ENCODE measurements at regions not wholly inside any gene's neighbourhood (a gene's known extent, or its start where the extent isn't known, plus 50 kb on each side); places are given as distances from the start of the nearest gene placed in this dataset.

DNA sequence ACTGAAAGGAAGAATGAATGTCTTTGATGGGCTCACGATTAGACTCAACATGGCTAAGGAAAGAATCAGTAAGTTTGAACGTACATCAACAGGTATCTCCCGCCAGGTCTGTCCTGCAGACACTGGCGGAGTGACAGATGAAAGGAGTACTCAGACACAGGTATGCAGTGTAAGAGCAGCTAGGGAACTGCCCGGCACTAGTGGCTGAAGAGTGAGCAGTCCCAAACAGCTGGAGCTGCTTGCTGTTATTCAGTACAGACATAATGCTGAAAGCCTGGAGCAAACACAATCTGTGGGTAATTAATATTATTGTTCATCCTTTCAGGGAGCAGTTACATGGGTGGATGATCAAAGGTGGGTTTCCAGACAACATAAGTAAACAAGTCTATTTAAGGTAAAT lies 835.5 kb downstream of the TLE4 start:
- FAIRE-seq (no peak), DNase-seq (ENCODE audit: low spot score) (no peak)

DNA sequence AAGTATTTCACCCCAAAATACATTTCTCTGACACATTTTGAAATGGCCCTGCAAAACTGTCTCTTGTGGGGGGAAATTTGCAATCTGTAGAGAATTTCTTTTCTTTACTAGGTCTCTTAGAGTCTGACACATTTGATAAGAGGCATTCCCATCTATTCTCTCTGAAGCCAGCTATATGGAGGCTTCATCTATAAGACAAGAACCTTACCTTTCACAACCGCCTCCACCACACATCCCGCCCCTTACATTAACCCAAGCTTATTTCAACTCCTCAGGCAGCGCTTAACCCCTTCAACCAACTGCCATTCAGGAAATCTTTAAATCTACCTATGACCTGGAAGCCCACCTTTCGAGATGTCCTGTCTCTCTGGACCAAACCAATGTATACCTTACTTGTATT lies 829.5 kb downstream of the TLE4 start:
- FAIRE-seq (no peak), DNase-seq (ENCODE audit: low spot score) (no peak)

DNA sequence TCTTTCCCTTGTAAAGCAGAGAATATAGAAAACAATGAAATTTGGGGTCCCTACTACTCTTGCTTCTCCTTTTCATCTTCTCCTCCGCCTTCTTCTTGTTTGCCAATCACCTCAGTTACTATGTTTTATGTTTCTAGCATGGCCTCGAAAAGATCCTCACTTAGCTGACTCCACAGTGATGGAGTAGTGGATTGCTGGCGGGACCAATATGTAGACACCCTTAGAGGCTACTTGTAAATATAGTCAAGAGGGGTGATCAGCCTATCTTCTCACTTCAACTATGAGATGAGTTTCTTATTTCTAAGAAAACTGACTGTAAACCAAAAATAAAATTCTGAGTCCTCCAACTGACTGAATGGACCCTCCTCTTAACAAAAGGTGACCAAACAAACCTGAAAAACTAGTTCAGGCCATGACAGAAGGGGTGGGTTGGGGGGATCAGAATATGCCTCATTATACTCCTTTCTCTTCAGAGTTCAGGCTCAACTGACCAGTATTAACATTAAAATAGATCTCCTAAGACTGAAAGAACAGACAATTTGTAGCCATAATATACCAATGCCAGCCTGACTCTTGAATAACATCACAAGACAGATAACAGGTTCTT lies 829.0 kb downstream of the TLE4 start:
- FAIRE-seq: no peak
- no peak for DNase-seq (ENCODE audit: low spot score)

DNA sequence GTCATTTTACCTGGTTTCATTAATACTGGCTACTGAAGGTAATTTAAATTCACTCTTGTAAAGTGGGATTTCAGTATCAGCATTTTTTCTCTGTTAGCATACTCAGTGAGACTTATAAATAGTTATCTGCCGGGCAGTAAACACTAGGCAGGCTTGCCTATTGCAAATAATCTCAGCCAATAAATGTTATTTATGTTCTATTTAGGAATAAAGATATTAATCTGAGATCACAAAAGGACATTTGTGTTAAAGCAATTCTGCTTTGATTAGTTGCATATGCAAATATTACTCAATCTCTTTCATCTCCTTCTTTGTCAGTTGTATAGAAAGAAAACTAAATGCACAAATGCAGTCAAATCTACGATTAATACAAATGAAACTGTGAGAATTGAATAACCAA lies 827.8 kb downstream of the TLE4 start:
- FAIRE-seq (no peak), DNase-seq (ENCODE audit: low spot score) (no peak)

DNA sequence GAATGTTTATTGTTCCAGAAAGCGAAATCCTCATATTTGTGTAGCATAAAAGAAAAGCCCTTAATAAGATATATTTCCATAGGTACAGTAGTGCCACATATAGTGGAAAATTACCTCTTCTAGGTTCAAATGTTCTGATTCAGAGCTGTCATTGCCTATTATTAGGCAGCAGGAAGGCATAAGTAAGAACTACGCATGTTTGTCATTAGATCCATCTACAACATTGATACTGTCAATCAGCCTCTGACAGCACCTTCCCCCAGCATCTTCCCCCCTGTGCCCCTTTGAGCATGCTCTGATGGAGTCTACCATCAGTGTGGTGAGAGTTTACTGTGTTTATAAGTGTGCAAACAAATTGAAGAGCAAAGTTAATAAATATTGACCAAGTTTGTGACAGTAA lies 816.1 kb downstream of the TLE4 start:
- no peak for DNase-seq (ENCODE audit: low spot score)
- no peak for FAIRE-seq

DNA sequence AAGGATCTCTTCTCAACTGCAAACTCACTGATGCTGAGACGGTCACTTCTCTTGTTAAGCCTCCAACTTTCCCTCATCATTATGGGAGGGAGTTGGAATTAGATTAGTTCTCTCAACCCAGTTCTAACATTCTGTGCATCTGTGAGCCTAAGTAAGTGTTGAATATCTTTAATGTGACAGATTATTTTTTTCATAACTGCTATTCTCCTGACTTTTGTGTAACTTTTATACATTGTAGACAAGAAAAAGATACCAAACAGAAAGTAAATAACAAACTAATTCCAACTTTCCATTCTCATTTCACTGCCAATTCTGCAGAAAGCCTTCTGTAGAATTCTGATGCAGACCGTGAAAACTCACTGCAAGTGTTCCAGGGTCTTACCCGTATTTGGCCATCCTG lies 813.5 kb downstream of the TLE4 start:
- FAIRE-seq (no peak), DNase-seq (ENCODE audit: low spot score) (no peak)

DNA sequence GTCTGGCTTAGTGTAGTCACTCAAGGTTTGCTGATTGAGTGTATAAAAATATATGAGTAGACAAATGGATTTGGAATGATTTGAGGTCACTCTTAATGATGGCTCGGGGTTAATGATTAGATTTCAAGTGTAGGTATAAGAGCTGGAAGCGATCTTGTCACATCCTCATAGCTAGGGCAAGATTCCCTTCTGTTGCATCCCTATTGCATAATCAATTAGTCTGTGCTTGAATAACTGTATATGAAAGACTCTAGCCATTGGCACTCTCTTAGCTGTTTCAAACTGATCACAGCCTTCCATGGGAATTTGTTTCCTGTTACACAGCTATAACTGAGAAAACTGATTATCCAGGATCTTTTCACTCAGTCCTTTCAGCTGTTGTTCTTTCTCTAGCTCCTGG lies 811.6 kb downstream of the TLE4 start:
- DNase-seq (ENCODE audit: low spot score) (no peak), FAIRE-seq (no peak)

DNA sequence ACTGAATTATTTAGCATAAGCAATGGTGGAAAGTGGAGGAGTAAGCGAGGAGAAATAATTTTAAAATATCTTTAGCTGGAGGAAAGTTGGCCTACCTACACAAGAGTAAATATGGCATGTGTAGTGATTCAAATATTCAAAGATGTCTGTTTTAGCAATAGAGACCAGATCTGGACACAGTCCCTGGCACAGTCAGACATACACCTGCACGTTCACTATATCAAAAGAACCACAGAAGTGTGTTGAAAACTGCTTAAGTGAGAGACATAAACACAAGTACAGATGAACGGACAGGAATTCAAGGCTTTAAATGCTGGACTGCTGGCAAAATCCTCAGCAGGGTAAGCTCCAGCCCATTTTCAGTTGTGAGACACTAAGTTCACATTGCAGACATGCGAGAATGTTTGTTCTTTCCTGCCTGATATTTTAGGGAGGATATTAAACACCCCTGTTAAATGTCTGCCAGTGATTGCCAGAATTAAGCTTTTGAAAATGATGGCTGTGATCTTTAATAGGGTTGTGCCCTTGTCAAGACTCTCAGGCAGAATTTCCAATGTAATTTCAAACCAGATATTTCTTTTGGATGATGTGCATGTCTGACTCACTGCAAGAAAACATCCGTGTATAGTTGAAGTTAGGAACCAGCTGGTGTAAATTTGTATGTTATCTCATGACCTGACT lies 810.6 kb downstream of the TLE4 start:
- DNase-seq (ENCODE audit: low spot score): no peak
- no peak for FAIRE-seq

DNA sequence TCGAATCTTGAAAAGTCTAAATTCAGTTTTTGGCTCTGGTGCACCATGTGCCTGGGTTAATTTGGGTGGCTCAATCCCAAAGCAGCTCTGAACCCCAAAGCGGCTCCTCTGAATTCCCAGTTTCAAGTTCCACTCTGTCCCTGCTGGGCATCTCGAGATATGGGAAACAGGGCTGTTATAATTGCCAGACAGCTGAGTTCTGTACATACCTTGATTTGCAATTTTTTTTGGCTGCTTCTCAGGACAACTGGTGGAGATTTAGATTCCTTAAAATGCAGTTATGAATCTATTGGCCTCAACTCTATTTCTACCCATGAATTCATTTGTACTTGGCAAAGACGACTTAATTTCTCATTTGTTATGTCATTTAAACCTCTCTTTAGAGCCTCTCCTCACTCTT lies 808.5 kb downstream of the TLE4 start:
- FAIRE-seq (no peak), DNase-seq (ENCODE audit: low spot score) (no peak)

DNA sequence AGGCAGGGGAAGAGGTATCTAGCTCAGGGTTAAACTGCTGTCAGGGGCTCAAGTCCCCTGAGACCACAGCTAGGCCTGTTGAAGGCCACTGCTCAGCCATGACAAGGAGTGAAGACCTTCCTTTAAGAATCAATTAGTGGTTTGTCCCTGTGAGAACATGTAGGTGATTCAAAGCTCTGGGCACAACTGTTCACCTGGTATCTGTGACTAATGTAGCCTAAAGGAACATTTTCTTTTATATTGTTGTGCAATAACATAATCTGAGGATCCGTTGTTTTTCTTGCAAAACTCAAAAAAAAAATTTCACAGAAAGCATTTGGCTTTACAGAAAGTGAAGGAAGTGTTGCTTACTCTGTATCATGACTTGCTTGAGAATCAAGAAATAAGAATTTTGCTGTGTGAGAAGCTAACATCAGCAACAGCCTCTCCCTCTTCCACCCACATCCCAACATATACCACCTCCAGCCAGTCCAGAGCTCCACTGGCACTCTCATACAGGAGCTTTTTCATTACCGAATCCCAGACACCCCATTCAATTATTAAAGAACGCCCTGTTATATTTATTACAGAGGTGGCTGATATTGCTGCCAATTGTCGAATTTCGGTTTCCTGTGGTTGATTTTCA lies 807.0 kb downstream of the TLE4 start:
- no peak for FAIRE-seq
- no peak for DNase-seq (ENCODE audit: low spot score)

DNA sequence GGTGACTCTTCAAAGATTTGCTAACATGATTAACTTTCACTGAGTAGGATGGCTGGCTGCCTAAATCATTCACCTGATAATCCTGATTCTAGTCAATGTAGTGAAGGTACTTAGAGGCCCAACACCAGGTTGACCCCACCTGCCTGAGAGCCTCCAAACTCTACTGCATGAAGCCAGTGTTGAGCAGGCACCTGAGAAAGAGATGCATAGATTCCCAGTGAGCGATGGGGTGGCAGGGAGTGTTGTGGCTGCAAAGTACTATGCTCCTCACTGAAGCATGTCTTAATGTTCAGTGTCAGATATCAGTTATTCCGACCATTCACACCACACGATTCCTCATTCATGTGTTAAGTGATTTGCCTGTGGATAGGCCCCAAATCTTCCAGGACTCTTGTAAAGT lies 804.4 kb downstream of the TLE4 start:
- DNase-seq (ENCODE audit: low spot score) (no peak), FAIRE-seq (no peak)

DNA sequence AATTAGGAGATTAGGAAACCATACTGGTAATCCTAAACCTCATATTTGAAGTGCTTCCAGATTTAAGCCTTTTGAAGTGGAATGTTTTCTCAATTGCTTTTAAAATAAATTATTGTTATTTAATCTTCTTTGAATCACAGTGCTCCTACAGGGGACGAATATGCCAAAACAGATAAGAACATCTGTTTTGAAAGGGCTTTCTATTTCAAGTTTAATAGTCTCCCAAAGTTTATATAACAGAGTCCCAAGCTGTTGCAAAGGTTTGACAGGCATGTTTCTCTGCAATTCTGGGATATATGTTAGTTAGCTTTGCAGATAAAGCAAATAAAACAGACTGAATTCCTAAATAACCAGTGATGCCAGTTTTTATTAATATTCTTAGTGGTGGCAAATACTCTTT lies 803.7 kb downstream of the TLE4 start:
- no peak for FAIRE-seq
- DNase-seq (ENCODE audit: low spot score): no peak

DNA sequence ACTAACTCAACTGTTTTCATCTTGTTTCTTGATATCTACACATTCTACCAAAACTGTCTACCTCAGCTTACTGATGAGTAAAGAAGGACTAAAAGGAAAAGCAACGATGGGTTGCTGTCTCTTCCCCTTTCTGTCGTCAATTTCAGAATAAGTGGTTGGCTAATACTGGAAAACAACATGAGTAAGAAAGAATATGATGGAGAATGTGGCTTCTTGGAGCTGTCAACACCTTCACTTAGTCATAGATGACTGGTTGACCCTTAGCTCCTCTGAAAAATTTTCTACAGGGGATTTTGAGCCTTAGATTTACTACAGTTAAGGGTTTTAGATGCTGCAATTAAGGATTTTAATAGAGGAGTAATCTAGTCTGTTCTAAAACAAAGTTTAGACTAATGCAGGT lies 797.9 kb downstream of the TLE4 start:
- FAIRE-seq (no peak), DNase-seq (ENCODE audit: low spot score) (no peak)

DNA sequence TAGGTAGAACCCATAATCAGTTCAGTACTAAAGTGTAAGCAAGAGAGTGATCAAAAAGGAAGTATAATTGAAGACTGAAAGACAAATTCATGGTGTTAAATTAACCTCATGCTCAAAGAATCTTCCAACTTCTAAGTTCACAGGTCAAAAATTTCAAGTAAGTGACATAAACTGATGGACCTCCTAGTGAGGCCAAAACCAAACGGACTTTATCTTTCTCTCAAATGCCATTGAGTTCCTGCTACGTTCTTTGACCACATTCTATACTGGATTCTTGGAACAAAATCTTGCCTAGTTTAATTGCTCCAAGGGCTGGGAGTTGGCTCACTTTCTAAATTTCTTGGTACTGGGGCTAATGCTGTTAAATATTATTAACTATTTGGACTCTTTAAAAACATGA lies 794.9 kb downstream of the TLE4 start:
- FAIRE-seq: no peak
- no peak for DNase-seq (ENCODE audit: low spot score)

DNA sequence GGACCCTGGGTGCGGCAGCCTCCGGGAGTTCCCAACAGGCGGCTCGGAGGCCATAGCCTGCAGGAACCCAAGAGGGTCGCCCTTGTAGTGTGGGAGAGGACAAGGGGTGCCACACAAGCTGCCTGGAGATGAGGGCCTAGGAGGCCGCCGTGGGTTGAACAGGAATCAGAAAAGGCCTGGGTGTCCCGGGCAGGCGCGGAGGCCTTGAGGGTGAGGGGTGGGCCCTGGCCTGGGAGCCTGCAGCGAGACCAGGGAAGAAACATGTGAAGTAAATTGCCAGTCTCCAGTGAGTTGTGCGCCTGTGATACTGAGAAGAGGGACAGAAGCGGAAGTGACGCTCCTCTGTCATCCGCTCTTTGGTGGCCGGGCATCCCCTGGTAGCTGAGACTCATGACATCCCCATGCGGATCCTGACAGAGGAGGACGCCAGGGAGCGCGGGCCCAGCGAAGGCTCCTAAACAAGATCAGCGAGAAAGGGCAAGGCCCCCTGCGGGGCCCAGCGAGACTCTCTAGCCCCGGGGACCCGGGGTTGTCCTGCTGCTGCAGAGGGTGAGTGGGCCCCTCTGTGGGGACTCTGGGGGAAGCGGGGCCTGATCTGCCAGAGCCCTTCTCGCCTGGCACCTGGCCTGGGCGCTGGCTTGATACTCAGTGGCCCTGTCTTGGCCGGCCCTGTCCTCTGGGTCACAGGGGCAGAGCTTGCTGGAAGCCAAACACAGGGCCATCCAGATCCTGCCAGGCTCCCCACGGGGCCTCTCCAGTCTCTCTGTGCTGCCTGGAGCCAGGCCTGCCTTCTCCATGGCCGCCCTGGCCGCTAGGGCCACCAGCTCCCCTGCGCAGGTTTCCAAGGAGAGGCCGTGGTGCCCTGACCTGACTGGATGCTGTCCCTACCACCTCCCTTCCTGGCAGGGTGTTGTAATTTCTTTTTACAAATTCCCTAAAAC lies 788.4 kb downstream of the TLE4 start:
- DNase-seq (ENCODE audit: low spot score): no peak
- FAIRE-seq: no peak

DNA sequence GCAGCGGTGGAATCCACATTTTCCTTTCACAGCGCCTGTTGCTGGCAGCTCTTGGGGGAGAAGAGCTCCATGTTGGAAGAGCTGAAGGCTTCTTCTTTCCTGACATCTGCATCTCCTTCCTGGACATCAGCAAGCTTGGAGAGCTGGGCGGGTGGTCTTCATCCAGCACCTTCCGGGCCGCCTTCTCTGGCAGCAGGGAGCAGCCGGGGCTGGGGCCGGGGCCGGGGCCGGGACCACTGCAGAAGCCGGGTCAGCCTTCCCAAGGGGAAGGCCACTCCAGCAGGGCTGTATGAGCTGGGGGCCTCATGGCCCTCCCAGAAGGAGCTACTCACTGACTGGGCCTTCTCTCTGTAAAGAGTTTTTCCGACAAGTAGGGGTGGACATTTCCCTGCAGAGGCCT lies 787.5 kb downstream of the TLE4 start:
- FAIRE-seq: no peak
- DNase-seq (ENCODE audit: low spot score): no peak

DNA sequence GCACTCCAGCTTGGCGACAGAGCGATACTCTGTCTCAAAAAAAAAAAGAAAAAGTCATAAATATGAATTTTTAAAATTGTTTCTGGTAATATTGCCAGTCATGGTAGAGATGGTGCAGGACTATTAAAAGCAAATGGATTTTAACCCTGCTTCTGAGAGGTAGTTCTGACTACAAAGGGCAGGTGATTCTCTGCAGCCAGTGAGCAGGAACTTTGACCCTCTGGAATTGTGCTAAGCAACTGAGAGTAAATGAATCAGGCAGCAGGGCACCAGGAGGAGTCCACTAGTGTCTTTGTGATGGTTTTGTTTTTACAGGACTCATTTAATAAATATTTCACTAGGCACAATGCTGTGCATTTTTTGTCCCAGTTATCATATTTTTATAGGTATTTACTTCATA lies 781.2 kb downstream of the TLE4 start:
- DNase-seq (ENCODE audit: low spot score): no peak
- no peak for FAIRE-seq

DNA sequence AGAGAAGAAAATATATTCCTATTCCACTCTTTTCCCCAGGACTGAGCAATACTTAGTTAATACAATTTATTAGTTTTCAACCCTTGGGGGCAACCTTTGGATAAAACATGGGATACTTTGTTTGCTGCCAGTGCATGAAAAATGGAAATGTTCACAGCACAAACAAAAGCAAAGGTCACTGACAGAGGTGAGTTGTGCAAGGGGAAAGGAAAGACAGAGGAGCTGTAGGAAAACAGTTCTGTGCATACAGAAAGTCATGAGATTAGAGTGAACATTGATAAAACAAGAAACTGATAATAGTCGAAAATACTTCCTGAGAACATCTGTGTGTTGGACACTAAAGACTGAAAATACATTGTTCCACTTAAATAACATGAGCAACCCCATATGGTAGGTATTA lies 779.8 kb downstream of the TLE4 start:
- no peak for DNase-seq (ENCODE audit: low spot score)

DNA sequence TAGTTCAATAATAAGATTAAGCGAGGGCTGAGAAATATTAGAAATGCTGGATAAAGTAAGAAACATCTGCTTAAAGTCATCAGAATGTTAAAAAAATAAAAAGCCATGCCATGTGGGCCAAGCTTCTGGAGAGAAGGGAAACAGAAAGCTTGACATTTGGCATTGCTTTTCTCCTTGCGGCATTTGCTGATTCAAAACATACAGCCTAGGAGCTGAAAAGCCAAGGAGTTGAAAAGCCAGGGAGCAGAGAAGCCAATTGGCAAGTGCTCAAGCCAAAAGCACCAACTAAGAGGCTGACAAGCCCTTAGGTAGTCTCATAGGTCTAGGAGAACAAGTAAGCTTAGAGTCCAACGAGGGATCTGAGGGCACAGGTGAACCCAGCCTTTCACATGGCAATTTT lies 754.3 kb downstream of the TLE4 start:
- no peak for FAIRE-seq

More for the DNA sequence above, 779.8 kb downstream of the TLE4 start:
- FAIRE-seq: no peak

DNA sequence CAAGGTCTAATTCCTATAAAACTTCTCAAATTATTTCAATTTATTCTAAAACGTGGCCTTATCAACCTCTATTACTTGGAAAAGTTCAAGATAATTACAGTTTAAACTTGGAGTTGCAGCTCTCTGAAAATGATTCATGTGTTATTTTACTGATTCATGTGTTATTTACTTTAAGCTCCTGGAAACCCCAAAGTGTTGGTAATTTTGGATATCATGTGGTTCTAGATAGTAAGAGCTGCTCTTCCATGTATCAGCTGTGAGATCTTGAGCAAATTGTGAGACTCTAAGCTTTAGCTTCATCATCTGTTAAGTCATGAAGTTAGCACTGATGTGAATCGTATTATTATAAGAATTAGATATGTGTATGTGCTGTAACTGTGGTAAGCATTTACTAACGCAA lies 749.2 kb downstream of the TLE4 start:
- FAIRE-seq (no peak), DNase-seq (ENCODE audit: low spot score) (peak; percentile 66)

More for the DNA sequence above, 754.3 kb downstream of the TLE4 start:
- no peak for DNase-seq (ENCODE audit: low spot score)

DNA sequence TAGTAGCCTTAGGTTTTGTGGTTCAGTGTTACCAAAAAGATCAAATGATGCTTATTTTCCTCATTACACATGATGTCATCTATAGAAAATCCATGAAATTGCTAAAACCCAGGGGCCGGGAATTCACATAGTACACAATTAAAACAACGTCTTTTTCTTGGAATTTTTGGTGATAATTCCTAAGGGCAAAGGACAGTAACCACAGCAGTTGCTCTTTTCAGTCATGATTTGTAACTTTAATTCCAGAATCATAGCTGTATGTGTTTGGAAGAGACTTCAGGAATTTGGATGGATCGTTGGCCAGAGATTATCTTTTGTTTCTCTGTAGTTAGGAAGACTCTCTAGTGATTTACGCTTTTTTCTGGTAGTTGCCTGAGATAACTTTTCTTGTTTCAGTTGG lies 748.7 kb downstream of the TLE4 start:
- FAIRE-seq (no peak), DNase-seq (ENCODE audit: low spot score) (peak; percentile 42)

DNA sequence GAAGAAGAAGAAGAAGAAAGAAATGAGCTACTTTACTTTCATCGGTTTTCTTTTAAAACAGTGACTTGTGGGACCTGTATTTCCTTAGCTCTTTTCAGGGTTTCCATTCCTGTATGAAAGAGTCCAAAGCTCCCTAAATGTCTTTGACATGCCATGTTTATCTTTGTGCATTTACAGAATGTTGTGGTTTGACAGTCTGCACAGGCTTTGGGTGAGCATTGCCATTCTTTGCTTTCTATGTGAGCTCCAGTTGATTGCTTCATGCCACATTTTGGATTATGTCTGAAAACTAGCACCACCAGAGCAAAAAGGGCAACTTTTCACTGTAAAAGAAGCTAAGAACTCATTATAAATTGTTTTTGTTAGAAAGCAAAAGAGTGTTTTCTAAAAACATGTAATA lies 733.4 kb downstream of the TLE4 start:
- FAIRE-seq (no peak), DNase-seq (ENCODE audit: low spot score) (no peak)

Measured in RCC 7860 (cell line).